CD14-positive monocyte (primary cell): ENCODE measurements at regions not wholly inside any gene's neighbourhood (a gene's known extent, or its start where the extent isn't known, plus 50 kb on each side); places are given as distances from the start of the nearest gene placed in this dataset.
"Not testable (repeated sequence)": the region's sequence is repeated elsewhere in the genome, so short reads cannot be mapped to it uniquely, and the experiment has no call there.

ENCODE experiments used
- DNase-seq, 3 donors: peaks; one replicate each; pipeline ENCODE4 v3.0.0-alpha.2; 2011 to 2022
- H2AFZ ChIP-seq: 2 replicates; pipeline ENCODE4 v1.6.0; 2012; ENCODE audit warnings: mild to moderate bottlenecking, low read depth, low read length, inconsistent platforms; ENCODE audit not compliant: insufficient read depth, poor library complexity, severe bottlenecking
- H3K27ac ChIP-seq, 2 donors: 1 replicate in 1 of 2; 2 replicates in 1 of 2; pipeline ENCODE4 v1.5.1; 2012 to 2013; ENCODE audit warnings: low read length in 2 of 2, control low read depth in 1 of 2, inconsistent platforms in 1 of 2, low read depth in 1 of 2, mild to moderate bottlenecking in 1 of 2
- H3K27me3 ChIP-seq, 2 donors: one replicate each; pipeline versions ENCODE4 v1.6.0 to v1.6.1; 2011 to 2013; ENCODE audit warnings: low read length in 2 of 2; ENCODE audit not compliant: control insufficient read depth in 2 of 2, insufficient read depth in 2 of 2
- H3K36me3 ChIP-seq, 2 donors: replicated peaks in 1 of 2; 1 replicate in 1 of 2; 2 replicates in 1 of 2; pipeline versions ENCODE4 v1.5.1 to v1.6.1; 2012 to 2013; ENCODE audit warnings: low read length in 2 of 2, control low read depth in 1 of 2, inconsistent platforms in 1 of 2, mild to moderate bottlenecking in 1 of 2; ENCODE audit not compliant: insufficient read depth in 2 of 2, control insufficient read depth in 1 of 2
- H3K4me1 ChIP-seq, 2 donors: 1 replicate in 1 of 2; 2 replicates in 1 of 2; pipeline versions ENCODE4 v1.5.1 to v1.6.1; 2012 to 2013; ENCODE audit warnings: low read length in 2 of 2, control low read depth in 1 of 2, inconsistent platforms in 1 of 2, mild to moderate bottlenecking in 1 of 2, moderate library complexity in 1 of 2; ENCODE audit not compliant: insufficient read depth in 2 of 2, control insufficient read depth in 1 of 2
- H3K4me2 ChIP-seq: replicated peaks from 2 replicates; pipeline ENCODE3; 2012; ENCODE audit warnings: low read length, moderate library complexity, mild to moderate bottlenecking; ENCODE audit not compliant: poor library complexity, severe bottlenecking; ENCODE audit errors: extremely low read depth
- H3K4me3 ChIP-seq, 3 experiments: fragments of 200-600 bp in 1 of 3; sonication (generic) in 1 of 3; replicated peaks in 1 of 3; 1 replicate in 2 of 3; 2 replicates in 1 of 3; pipeline ENCODE4 v1.5.1; 2011 to 2013; ENCODE audit warnings: low read length in 3 of 3, mild to moderate bottlenecking in 3 of 3, control low read depth in 2 of 3, low read depth in 2 of 3, inconsistent platforms in 1 of 3, moderate library complexity in 1 of 3
- H3K79me2 ChIP-seq: 2 replicates; pipeline ENCODE4 v1.6.0; 2012; ENCODE audit warnings: mild to moderate bottlenecking, control low read depth, inconsistent platforms, low read length, moderate library complexity; ENCODE audit not compliant: insufficient read depth
- H3K9ac ChIP-seq: 2 replicates; pipeline ENCODE4 v1.6.0; 2017; ENCODE audit warnings: low read length, mild to moderate bottlenecking; ENCODE audit not compliant: insufficient read depth, poor library complexity, severe bottlenecking
- H3K9me3 ChIP-seq, 2 donors: replicated peaks in 1 of 2; 1 replicate in 1 of 2; 2 replicates in 1 of 2; pipeline versions ENCODE4 v1.5.1 to v1.6.1; 2012 to 2013; ENCODE audit warnings: low read length in 2 of 2, control low read depth in 1 of 2; ENCODE audit not compliant: control insufficient read depth in 1 of 2, insufficient read depth in 1 of 2
- H4K20me1 ChIP-seq: 2 replicates; pipeline ENCODE4 v1.6.0; 2012; ENCODE audit warnings: mild to moderate bottlenecking, low read length, control low read depth, moderate library complexity; ENCODE audit not compliant: insufficient read depth
- H3K27ac Mint-ChIP-seq, 7 donors: one replicate each; pipeline ENCODE4 v1.8.0; 2020; ENCODE audit warnings: mild to moderate bottlenecking in 7 of 7, mixed read lengths in 7 of 7, moderate library complexity in 6 of 7, inconsistent platforms in 2 of 7
- H3K27me3 Mint-ChIP-seq, 3 donors: one replicate each; pipeline ENCODE4 v1.8.0; 2021 to 2022; ENCODE audit warnings: low read depth in 3 of 3, mild to moderate bottlenecking in 3 of 3, mixed read lengths in 3 of 3, moderate library complexity in 3 of 3, inconsistent platforms in 1 of 3
- H3K36me3 Mint-ChIP-seq, 2 donors: one replicate each; pipeline ENCODE4 v1.8.0; 2020; ENCODE audit warnings: mixed read lengths in 2 of 2, inconsistent platforms in 1 of 2, mild to moderate bottlenecking in 1 of 2
- H3K4me1 Mint-ChIP-seq: one replicate; pipeline ENCODE4 v1.8.0; 2020; ENCODE audit warnings: mild to moderate bottlenecking, mixed read lengths
- H3K4me3 Mint-ChIP-seq, 2 donors: one replicate each; pipeline ENCODE4 v1.8.0; 2020; ENCODE audit warnings: mild to moderate bottlenecking in 2 of 2, mixed read lengths in 2 of 2, moderate library complexity in 1 of 2
- H3K9me3 Mint-ChIP-seq, 7 donors: one replicate each; pipeline ENCODE4 v1.8.0; 2020 to 2022; ENCODE audit warnings: mixed read lengths in 7 of 7, mild to moderate bottlenecking in 6 of 7, moderate library complexity in 6 of 7, inconsistent platforms in 2 of 7
- CTCF ChIP-seq: fragments of 200-600 bp; IDR thresholded peaks from one replicate; pipeline ENCODE4 v1.8.0; 2022; ENCODE audit warnings: antibody characterized with exemption, mild to moderate bottlenecking
- WGBS: methylation state at CpG from one replicate; pipeline ENCODE4 v1.1.5; 2013; ENCODE audit warnings: missing lambda C conversion rate; ENCODE audit not compliant: insufficient coverage; 5-methylcytosine and 5-hydroxymethylcytosine counted together
- intact Hi-C, 2 donors: fragments of 100-400 bp; cut with micrococcal nuclease; formaldehyde crosslinking; loops; one replicate each; pipeline versions ENCODE4 v1.15.0 to v1.15.1; 2023

- no peak overlapping the region for H3K4me3 ChIP-seq
- H3K9me3 ChIP-seq = peaks cover 18 to 32% of the 10 kb centered on the region in 2 donors
- Mint-ChIP-seq H3K27me3 (peaks cover 2 to 7% (median 2%) of the 10 kb centered on the region in 3 donors), H3K27ac (no peak overlapping the region), H3K36me3 (no peaks in the 10 kb centered on the region), H3K9me3 (peaks cover 6 to 29% (median 22%) of the 10 kb centered on the region in 7 donors), H3K4me3 (no peak overlapping the region), H3K4me1 (no peaks in the 10 kb centered on the region)
- no peak overlapping the region for H3K4me2 ChIP-seq
- no peak overlapping the region for H3K27ac ChIP-seq
- DNase-seq = no peak
- no peak for TF ChIP-seq CTCF
- no peak overlapping the region for H3K9ac ChIP-seq
- H3K36me3 ChIP-seq = no peaks in the 10 kb centered on the region
- H3K4me1 ChIP-seq = no peaks in the 10 kb centered on the region
- no peaks in the 10 kb centered on the region for H3K79me2 ChIP-seq
- intact Hi-C loops = no loop called here
- H3K27me3 ChIP-seq = peaks cover 0 to 4% of the 10 kb centered on the region in 2 donors
- WGBS = 27% methylated on average over 54 of the region's 68 CpGs
- no peak overlapping the region for H2AFZ ChIP-seq
- no peaks in the 10 kb centered on the region for H4K20me1 ChIP-seq
Measured at GRCh38 chr12:125861299-125862281, 796.4 kb downstream of the AACS start.

GRCh38 chr12:125865236-125865635 lies 800.0 kb downstream of the AACS start:
- H3K9me3 Mint-ChIP-seq = peaks cover 6 to 33% (median 24%) of the 10 kb centered on the region in 7 donors
- H3K36me3 Mint-ChIP-seq, DNase-seq, H3K4me1 Mint-ChIP-seq, H3K27me3 Mint-ChIP-seq, H3K27me3 ChIP-seq, H3K27ac Mint-ChIP-seq, H3K4me2 ChIP-seq, H3K36me3 ChIP-seq, H3K4me1 ChIP-seq, H3K4me3 Mint-ChIP-seq, H3K4me3 ChIP-seq, intact Hi-C loops, H3K27ac ChIP-seq, H2AFZ ChIP-seq, H3K79me2 ChIP-seq, H4K20me1 ChIP-seq, H3K9ac ChIP-seq: not testable (repeated sequence)
- 85% methylated on average over 3 of the region's 6 CpGs for WGBS
- peaks cover 18 to 38% of the 10 kb centered on the region in 2 donors for H3K9me3 ChIP-seq
